ENCODE measurements at regions not wholly inside any gene's neighbourhood (a gene's known extent, or its start where the extent isn't known, plus 50 kb on each side); places are given as distances from the start of the nearest gene placed in this dataset.

GRCh38 chr17:36856222-36856621, 81.1 kb upstream of the LHX1 start:
- Histone ChIP-seq H3K36me3 (ENCODE audit: control insufficient read depth in 2 of 2, insufficient read depth in 2 of 2, low read length in 1 of 2) (no peaks in the 10 kb centered on the region), H3K27ac (ENCODE audit: low read depth in 1 of 2, low read length in 1 of 2) (no peak overlapping the region), H3K9me3 (ENCODE audit: control insufficient read depth in 2 of 2, insufficient read depth in 1 of 2, low read length in 1 of 2) (no peaks in the 10 kb centered on the region), H3K4me3 (ENCODE audit: low read length in 2 of 2) (no peak overlapping the region), H3K27me3 (ENCODE audit: control insufficient read depth in 2 of 2, insufficient read depth in 1 of 2, low read length in 1 of 2) (peaks cover 0 to 14% of the 10 kb centered on the region in 2 donors), H3K4me1 (ENCODE audit: control insufficient read depth in 2 of 2, insufficient read depth in 2 of 2, low read length in 2 of 2) (no peaks in the 10 kb centered on the region)
- WGBS: 87% methylated on average over 7 of the region's 7 CpGs
- no peak for DNase-seq (ENCODE audit: low read depth in 6 of 9, low spot score in 9 of 9)

- H3K36me3 ChIP-seq (ENCODE audit: control insufficient read depth in 2 of 2, insufficient read depth in 2 of 2, low read length in 1 of 2): no peaks in the 10 kb centered on the region
- H3K9me3 ChIP-seq (ENCODE audit: control insufficient read depth in 2 of 2, insufficient read depth in 1 of 2, low read length in 1 of 2): no peaks in the 10 kb centered on the region
- no peak overlapping the region for H3K27ac ChIP-seq (ENCODE audit: low read depth in 1 of 2, low read length in 1 of 2)
- H3K4me3 ChIP-seq (ENCODE audit: low read length in 2 of 2): no peak overlapping the region
- DNase-seq (ENCODE audit: low read depth in 6 of 9, low spot score in 9 of 9): no peak
- peaks cover 0 to 14% of the 10 kb centered on the region in 2 donors for H3K27me3 ChIP-seq (ENCODE audit: control insufficient read depth in 2 of 2, insufficient read depth in 1 of 2, low read length in 1 of 2)
- WGBS: 82% methylated on average over 16 of the region's 16 CpGs
- no peaks in the 10 kb centered on the region for H3K4me1 ChIP-seq (ENCODE audit: control insufficient read depth in 2 of 2, insufficient read depth in 2 of 2, low read length in 2 of 2)
Observed at GRCh38 chr17:36856903-36857381, 80.3 kb upstream of the LHX1 start.

GRCh38 chr17:36857698-36858097, 79.6 kb upstream of the LHX1 start:
- WGBS: 76% methylated on average over 13 of the region's 13 CpGs

GRCh38 chr17:36858119-36859002, 78.9 kb upstream of the LHX1 start:
- peaks cover 0 to 14% of the 10 kb centered on the region in 2 donors for H3K27me3 ChIP-seq (ENCODE audit: control insufficient read depth in 2 of 2, insufficient read depth in 1 of 2, low read length in 1 of 2)
- no peaks in the 10 kb centered on the region for H3K36me3 ChIP-seq (ENCODE audit: control insufficient read depth in 2 of 2, insufficient read depth in 2 of 2, low read length in 1 of 2)
- DNase-seq (ENCODE audit: low read depth in 6 of 9, low spot score in 9 of 9): no peak
- 89% methylated on average over 20 of the region's 20 CpGs for WGBS
- peaks cover 0 to 7% of the 10 kb centered on the region in 2 donors for H3K4me1 ChIP-seq (ENCODE audit: control insufficient read depth in 2 of 2, insufficient read depth in 2 of 2, low read length in 2 of 2)
- H3K9me3 ChIP-seq (ENCODE audit: control insufficient read depth in 2 of 2, insufficient read depth in 1 of 2, low read length in 1 of 2): no peaks in the 10 kb centered on the region
- H3K4me3 ChIP-seq (ENCODE audit: low read length in 2 of 2): no peak overlapping the region
- H3K27ac ChIP-seq (ENCODE audit: low read depth in 1 of 2, low read length in 1 of 2): no peak overlapping the region

More at GRCh38 chr17:36857698-36858097, 79.6 kb upstream of the LHX1 start:
- Histone ChIP-seq H3K27me3 (ENCODE audit: control insufficient read depth in 2 of 2, insufficient read depth in 1 of 2, low read length in 1 of 2) (peaks cover 0 to 14% of the 10 kb centered on the region in 2 donors), H3K36me3 (ENCODE audit: control insufficient read depth in 2 of 2, insufficient read depth in 2 of 2, low read length in 1 of 2) (no peaks in the 10 kb centered on the region), H3K9me3 (ENCODE audit: control insufficient read depth in 2 of 2, insufficient read depth in 1 of 2, low read length in 1 of 2) (no peaks in the 10 kb centered on the region), H3K4me1 (ENCODE audit: control insufficient read depth in 2 of 2, insufficient read depth in 2 of 2, low read length in 2 of 2) (peaks cover 0 to 2% of the 10 kb centered on the region in 2 donors), H3K4me3 (ENCODE audit: low read length in 2 of 2) (no peak overlapping the region), H3K27ac (ENCODE audit: low read depth in 1 of 2, low read length in 1 of 2) (no peak overlapping the region)
- DNase-seq (ENCODE audit: low read depth in 6 of 9, low spot score in 9 of 9): no peak

GRCh38 chr17:36859003-36859300, 78.3 kb upstream of the LHX1 start:
- peaks cover 0 to 14% of the 10 kb centered on the region in 2 donors for H3K27me3 ChIP-seq (ENCODE audit: control insufficient read depth in 2 of 2, insufficient read depth in 1 of 2, low read length in 1 of 2)
- no peaks in the 10 kb centered on the region for H3K36me3 ChIP-seq (ENCODE audit: control insufficient read depth in 2 of 2, insufficient read depth in 2 of 2, low read length in 1 of 2)
- H3K9me3 ChIP-seq (ENCODE audit: control insufficient read depth in 2 of 2, insufficient read depth in 1 of 2, low read length in 1 of 2): no peaks in the 10 kb centered on the region
- no peak overlapping the region for H3K4me3 ChIP-seq (ENCODE audit: low read length in 2 of 2)
- H3K4me1 ChIP-seq (ENCODE audit: control insufficient read depth in 2 of 2, insufficient read depth in 2 of 2, low read length in 2 of 2): peaks cover 0 to 9% of the 10 kb centered on the region in 2 donors
- no peak overlapping the region for H3K27ac ChIP-seq (ENCODE audit: low read depth in 1 of 2, low read length in 1 of 2)
- no peak for DNase-seq (ENCODE audit: low read depth in 6 of 9, low spot score in 9 of 9)
- 92% methylated on average over 10 of the region's 10 CpGs for WGBS

GRCh38 chr17:36859706-36860105, 77.6 kb upstream of the LHX1 start:
- peaks cover 0 to 9% of the 10 kb centered on the region in 2 donors for H3K4me1 ChIP-seq (ENCODE audit: control insufficient read depth in 2 of 2, insufficient read depth in 2 of 2, low read length in 2 of 2)
- no peak overlapping the region for H3K4me3 ChIP-seq (ENCODE audit: low read length in 2 of 2)
- H3K27me3 ChIP-seq (ENCODE audit: control insufficient read depth in 2 of 2, insufficient read depth in 1 of 2, low read length in 1 of 2): peaks cover 0 to 14% of the 10 kb centered on the region in 2 donors
- H3K27ac ChIP-seq (ENCODE audit: low read depth in 1 of 2, low read length in 1 of 2): no peak overlapping the region
- 85% methylated on average over 11 of the region's 11 CpGs for WGBS
- DNase-seq (ENCODE audit: low read depth in 6 of 9, low spot score in 9 of 9): no peak
- no peaks in the 10 kb centered on the region for H3K36me3 ChIP-seq (ENCODE audit: control insufficient read depth in 2 of 2, insufficient read depth in 2 of 2, low read length in 1 of 2)
- no peaks in the 10 kb centered on the region for H3K9me3 ChIP-seq (ENCODE audit: control insufficient read depth in 2 of 2, insufficient read depth in 1 of 2, low read length in 1 of 2)

GRCh38 chr17:36861531-36861930, 75.7 kb upstream of the LHX1 start:
- H3K27me3 ChIP-seq (ENCODE audit: control insufficient read depth in 2 of 2, insufficient read depth in 1 of 2, low read length in 1 of 2): peaks cover 0 to 11% of the 10 kb centered on the region in 2 donors
- no peaks in the 10 kb centered on the region for H3K36me3 ChIP-seq (ENCODE audit: control insufficient read depth in 2 of 2, insufficient read depth in 2 of 2, low read length in 1 of 2)
- DNase-seq (ENCODE audit: low read depth in 6 of 9, low spot score in 9 of 9): no peak
- no peaks in the 10 kb centered on the region for H3K9me3 ChIP-seq (ENCODE audit: control insufficient read depth in 2 of 2, insufficient read depth in 1 of 2, low read length in 1 of 2)
- no peak overlapping the region for H3K27ac ChIP-seq (ENCODE audit: low read depth in 1 of 2, low read length in 1 of 2)
- peaks cover 0 to 9% of the 10 kb centered on the region in 2 donors for H3K4me1 ChIP-seq (ENCODE audit: control insufficient read depth in 2 of 2, insufficient read depth in 2 of 2, low read length in 2 of 2)
- WGBS: 89% methylated on average over 6 of the region's 6 CpGs
- no peak overlapping the region for H3K4me3 ChIP-seq (ENCODE audit: low read length in 2 of 2)

GRCh38 chr17:36862116-36862920, 75.0 kb upstream of the LHX1 start:
- Histone ChIP-seq H3K4me3 (ENCODE audit: low read length in 2 of 2) (no peak overlapping the region), H3K27me3 (ENCODE audit: control insufficient read depth in 2 of 2, insufficient read depth in 1 of 2, low read length in 1 of 2) (peaks cover 0 to 7% of the 10 kb centered on the region in 2 donors), H3K9me3 (ENCODE audit: control insufficient read depth in 2 of 2, insufficient read depth in 1 of 2, low read length in 1 of 2) (no peaks in the 10 kb centered on the region), H3K27ac (ENCODE audit: low read depth in 1 of 2, low read length in 1 of 2) (no peak overlapping the region), H3K4me1 (ENCODE audit: control insufficient read depth in 2 of 2, insufficient read depth in 2 of 2, low read length in 2 of 2) (peaks cover 0 to 9% of the 10 kb centered on the region in 2 donors), H3K36me3 (ENCODE audit: control insufficient read depth in 2 of 2, insufficient read depth in 2 of 2, low read length in 1 of 2) (no peaks in the 10 kb centered on the region)
- 82% methylated on average over 14 of the region's 14 CpGs for WGBS
- peak in 2 of 9 donors; percentile 13 to 42 for DNase-seq (ENCODE audit: low read depth in 6 of 9, low spot score in 9 of 9)

GRCh38 chr17:36863131-36863530, 74.1 kb upstream of the LHX1 start:
- no peak overlapping the region for H3K4me3 ChIP-seq (ENCODE audit: low read length in 2 of 2)
- peak in 1 of 9 donors; percentile 12 for DNase-seq (ENCODE audit: low read depth in 6 of 9, low spot score in 9 of 9)
- H3K36me3 ChIP-seq (ENCODE audit: control insufficient read depth in 2 of 2, insufficient read depth in 2 of 2, low read length in 1 of 2): no peaks in the 10 kb centered on the region
- no peaks in the 10 kb centered on the region for H3K9me3 ChIP-seq (ENCODE audit: control insufficient read depth in 2 of 2, insufficient read depth in 1 of 2, low read length in 1 of 2)
- no peak overlapping the region for H3K27ac ChIP-seq (ENCODE audit: low read depth in 1 of 2, low read length in 1 of 2)
- WGBS: 86% methylated on average over 6 of the region's 6 CpGs
- peaks cover 0 to 7% of the 10 kb centered on the region in 2 donors for H3K27me3 ChIP-seq (ENCODE audit: control insufficient read depth in 2 of 2, insufficient read depth in 1 of 2, low read length in 1 of 2)
- H3K4me1 ChIP-seq (ENCODE audit: control insufficient read depth in 2 of 2, insufficient read depth in 2 of 2, low read length in 2 of 2): peaks cover 0 to 9% of the 10 kb centered on the region in 2 donors

Measured in thymus (tissue), 11 donors.